ENCODE measurements at regions not wholly inside any gene's neighbourhood (a gene's known extent, or its start where the extent isn't known, plus 50 kb on each side); places are given as distances from the start of the nearest gene placed in this dataset.

DNA sequence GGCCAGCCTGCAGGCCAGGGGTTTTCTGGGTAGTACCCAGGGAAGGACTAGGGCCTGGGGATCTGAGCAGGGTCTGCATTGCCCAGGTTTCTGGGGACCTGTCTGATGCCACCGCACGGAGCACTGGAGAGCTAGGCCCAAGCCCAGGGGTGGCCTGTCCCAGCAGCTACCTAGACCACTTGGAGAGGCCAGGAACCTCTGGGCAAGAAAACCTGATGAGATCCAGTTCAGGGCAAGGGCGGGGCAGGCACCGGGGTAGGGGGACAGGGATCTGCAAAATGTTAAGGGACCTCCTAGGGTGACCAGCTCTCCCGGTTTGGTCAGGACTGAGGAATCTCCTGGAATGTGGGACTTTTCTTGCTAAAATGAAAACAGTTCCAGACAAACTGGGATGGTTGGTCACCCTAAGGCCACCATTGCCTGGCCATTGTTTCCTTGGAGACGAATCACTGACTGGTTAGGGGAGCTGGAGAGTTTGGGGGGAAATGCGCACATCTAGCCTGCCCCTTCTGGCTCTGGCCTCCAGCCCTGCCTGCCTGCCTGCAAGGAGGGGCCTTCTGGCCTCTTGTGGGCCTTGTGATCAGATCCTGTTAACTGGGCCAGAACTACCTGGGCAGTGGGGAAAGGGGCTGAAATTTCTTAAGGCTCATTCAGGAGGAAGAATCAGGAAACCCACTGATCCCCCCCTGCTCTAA lies 117.4 kb upstream of the TLE3 start:
- TF ChIP-seq, protein P1, sequence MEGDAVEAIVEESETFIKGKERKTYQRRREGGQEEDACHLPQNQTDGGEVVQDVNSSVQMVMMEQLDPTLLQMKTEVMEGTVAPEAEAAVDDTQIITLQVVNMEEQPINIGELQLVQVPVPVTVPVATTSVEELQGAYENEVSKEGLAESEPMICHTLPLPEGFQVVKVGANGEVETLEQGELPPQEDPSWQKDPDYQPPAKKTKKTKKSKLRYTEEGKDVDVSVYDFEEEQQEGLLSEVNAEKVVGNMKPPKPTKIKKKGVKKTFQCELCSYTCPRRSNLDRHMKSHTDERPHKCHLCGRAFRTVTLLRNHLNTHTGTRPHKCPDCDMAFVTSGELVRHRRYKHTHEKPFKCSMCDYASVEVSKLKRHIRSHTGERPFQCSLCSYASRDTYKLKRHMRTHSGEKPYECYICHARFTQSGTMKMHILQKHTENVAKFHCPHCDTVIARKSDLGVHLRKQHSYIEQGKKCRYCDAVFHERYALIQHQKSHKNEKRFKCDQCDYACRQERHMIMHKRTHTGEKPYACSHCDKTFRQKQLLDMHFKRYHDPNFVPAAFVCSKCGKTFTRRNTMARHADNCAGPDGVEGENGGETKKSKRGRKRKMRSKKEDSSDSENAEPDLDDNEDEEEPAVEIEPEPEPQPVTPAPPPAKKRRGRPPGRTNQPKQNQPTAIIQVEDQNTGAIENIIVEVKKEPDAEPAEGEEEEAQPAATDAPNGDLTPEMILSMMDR (IDR thresholded peaks at IDR 0.05; ENCODE audit: control insufficient read depth, extremely low read depth, insufficient read depth) = no peak
- no peak for DNase-seq (ENCODE audit: low read depth)

DNA sequence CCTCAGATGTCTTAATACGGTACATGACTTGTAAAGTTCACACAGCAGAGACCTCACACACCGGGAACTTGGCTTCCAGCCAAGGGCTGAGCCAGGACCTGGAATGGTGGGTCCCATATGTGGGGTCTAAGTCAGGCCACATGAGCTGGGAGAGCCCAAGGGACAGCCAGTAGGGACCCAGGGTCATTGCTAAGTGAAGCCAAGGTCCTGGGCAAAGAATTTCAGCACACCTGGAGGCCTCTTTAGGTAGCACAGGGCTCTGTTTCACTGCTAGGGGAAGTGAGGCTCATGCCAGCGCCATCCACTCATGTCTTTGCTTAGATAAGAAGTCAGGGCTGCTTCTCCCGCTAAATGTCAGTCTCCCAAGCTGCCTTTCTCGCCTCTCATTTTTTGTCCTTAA lies 116.6 kb upstream of the TLE3 start:
- TF ChIP-seq, protein P1 (IDR thresholded peaks at IDR 0.05; ENCODE audit: control insufficient read depth, extremely low read depth, insufficient read depth) = no peak
- no peak for DNase-seq (ENCODE audit: low read depth)
- no peak overlapping the region for H3K4me3 ChIP-seq (ENCODE audit: low read depth, low read length)

More for the DNA sequence above, 117.4 kb upstream of the TLE3 start:
- no peak overlapping the region for H3K4me3 ChIP-seq (ENCODE audit: low read depth, low read length)

DNA sequence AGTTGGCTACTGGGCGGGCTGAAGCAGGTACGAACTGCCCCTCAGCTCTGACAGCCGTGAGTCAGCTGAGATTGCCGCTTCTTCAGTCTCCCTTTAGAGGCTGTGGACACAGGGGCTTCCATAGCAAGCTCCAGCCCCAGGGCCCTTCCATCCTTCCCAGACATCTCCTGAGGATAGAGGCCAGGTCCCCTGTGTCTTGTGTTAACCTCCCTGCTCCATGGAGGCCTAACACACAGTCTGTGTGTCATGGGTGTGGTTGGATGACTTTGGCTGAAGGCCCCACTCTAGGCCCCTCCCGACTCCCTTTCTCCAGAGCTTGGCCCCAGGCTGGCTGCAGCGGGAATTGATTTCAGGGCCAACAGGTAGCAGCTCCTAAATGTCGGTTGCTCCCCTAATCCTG lies 116.1 kb upstream of the TLE3 start:
- TF ChIP-seq, protein P1 (IDR thresholded peaks at IDR 0.05; ENCODE audit: control insufficient read depth, extremely low read depth, insufficient read depth) = no peak
- no peak overlapping the region for H3K4me3 ChIP-seq (ENCODE audit: low read depth, low read length)
- no peak for DNase-seq (ENCODE audit: low read depth)

DNA sequence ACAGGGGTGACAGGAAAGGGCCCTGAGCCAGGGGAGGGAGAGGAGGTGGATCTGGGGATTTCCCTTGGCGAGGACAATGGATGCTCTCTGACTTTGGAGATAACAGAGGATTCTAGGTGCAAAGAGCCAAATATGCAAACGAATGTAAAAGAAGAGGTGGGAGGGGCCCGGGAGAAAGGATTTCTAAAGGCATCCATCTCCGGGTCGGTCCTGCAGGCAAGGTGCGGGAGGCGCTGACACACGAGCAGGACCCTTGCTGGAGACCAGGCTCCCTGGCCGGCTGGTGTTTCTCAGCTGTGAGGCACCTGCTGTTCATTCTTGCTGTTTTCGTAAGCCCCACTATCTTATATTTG lies 115.2 kb upstream of the TLE3 start:
- TF ChIP-seq, protein P1 (IDR thresholded peaks at IDR 0.05; ENCODE audit: control insufficient read depth, extremely low read depth, insufficient read depth) = no peak
- DNase-seq (ENCODE audit: low read depth) = no peak
- H3K4me3 ChIP-seq (ENCODE audit: low read depth, low read length) = no peak overlapping the region

DNA sequence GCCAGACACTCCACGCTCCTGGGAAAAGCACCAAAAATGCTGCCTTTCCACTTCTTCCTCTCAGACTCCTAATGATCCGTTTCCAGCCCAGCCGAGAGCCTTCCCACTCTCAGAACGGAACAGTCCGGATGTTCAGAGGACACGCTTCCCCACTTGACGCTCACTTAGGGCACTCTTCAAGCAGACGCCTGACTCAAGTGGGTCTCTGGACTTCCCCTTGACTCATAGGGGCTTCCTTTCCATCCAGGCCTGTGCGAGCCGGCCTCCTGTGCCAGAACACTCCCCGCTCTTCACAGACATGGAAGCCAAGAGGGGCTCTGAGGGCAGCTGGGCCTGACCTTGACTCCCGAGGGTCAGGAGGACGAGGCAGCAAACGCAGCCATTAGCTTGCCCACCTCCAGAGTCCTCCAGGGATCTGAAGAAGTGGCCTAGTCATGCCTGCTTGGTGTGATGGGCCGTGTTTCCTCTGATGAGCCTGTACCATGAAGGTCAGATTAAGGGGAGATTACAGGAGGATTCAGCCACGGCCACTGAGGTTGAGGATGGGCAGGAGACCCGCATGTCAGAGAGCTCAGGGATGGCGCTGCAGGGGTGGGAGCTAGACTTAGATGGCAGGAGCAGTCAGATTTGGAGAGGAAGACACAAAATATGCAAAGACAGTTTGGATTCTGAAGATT lies 114.7 kb upstream of the TLE3 start:
- DNase-seq (ENCODE audit: low read depth) = no peak
- TF ChIP-seq, protein P1 (IDR thresholded peaks at IDR 0.05; ENCODE audit: control insufficient read depth, extremely low read depth, insufficient read depth) = no peak
- H3K4me3 ChIP-seq (ENCODE audit: low read depth, low read length) = no peak overlapping the region

DNA sequence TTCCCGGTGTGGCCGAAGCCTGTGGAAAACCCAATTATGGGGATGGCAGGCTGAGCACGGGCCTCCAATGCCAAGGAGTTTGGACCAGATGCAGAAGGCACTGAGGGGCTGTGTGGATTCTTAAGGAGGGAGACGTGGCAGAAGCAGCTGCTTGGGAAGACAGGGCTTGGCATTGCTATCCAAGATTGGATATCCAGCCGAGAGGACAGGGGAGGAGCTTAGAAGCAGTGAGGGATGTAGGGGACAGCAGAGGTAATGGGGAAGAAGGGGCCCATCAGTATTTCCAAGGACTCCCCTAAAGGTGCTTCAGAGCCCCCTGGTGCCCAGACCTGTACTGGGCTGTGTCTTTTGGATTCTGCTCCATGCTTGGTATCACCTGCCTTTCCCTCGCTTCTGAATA lies 112.8 kb upstream of the TLE3 start:
- H3K4me3 ChIP-seq (ENCODE audit: low read depth, low read length) = no peak overlapping the region
- DNase-seq (ENCODE audit: low read depth) = no peak
- TF ChIP-seq, protein P1 (IDR thresholded peaks at IDR 0.05; ENCODE audit: control insufficient read depth, extremely low read depth, insufficient read depth) = no peak

DNA sequence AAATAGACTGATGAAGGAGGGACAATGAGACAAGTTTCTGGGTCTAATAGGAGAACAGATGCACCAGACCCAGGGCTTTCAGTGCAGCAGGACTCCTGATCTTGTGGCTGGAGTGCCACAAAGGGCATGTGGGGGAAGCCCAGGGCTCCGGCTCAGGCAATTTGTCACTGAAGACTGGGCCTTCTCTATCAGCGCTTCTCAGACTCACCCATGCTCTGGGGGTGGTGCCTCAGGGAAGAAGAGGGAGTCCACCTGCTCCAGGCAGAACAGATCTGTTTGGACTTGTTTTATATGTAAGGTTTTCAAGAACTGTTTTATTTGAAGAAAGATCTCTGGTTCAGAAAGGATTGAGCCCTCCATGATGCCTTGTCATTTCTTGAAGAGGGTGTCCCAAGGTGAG lies 112.4 kb upstream of the TLE3 start:
- H3K4me3 ChIP-seq (ENCODE audit: low read depth, low read length) = no peak overlapping the region
- no peak for DNase-seq (ENCODE audit: low read depth)
- TF ChIP-seq, protein P1 (IDR thresholded peaks at IDR 0.05; ENCODE audit: control insufficient read depth, extremely low read depth, insufficient read depth) = no peak
